NCI-H524 treated with DMSO at 0.1 percent for 48 hours (cell line): ENCODE measurements at regions not wholly inside any gene's neighbourhood (a gene's known extent, or its start where the extent isn't known, plus 50 kb on each side); places are given as distances from the start of the nearest gene placed in this dataset.

Experiments used
- DNase-seq: peaks from one replicate; lab custom pipeline; 2025; lab: John Stamatoyannopoulos, UW

- no peak for DNase-seq
Measured at GRCh38 chr1:93744299-93744988, 62.8 kb upstream of the BCAR3 start.

- DNase-seq = no peak
Measured at GRCh38 chr1:93743465-93743864, 61.8 kb upstream of the BCAR3 start.

GRCh38 chr1:93740601-93741031 lies 59.0 kb upstream of the BCAR3 start:
- DNase-seq = peak; percentile 16

GRCh38 chr1:93740157-93740556 lies 58.5 kb upstream of the BCAR3 start:
- DNase-seq = no peak

GRCh38 chr1:93739472-93739871 lies 57.8 kb upstream of the BCAR3 start:
- DNase-seq = no peak

GRCh38 chr1:93738926-93739325 lies 57.3 kb upstream of the BCAR3 start:
- DNase-seq = peak; percentile 5

GRCh38 chr1:93738075-93738622 lies 56.5 kb upstream of the BCAR3 start:
- no peak for DNase-seq

- DNase-seq = no peak
Measured at GRCh38 chr1:93735722-93736121, 54.1 kb upstream of the BCAR3 start.

GRCh38 chr1:93734999-93735398 lies 53.4 kb upstream of the BCAR3 start:
- no peak for DNase-seq

- no peak for DNase-seq
Measured at GRCh38 chr1:93733340-93733739, 51.7 kb upstream of the BCAR3 start.

GRCh38 chr1:93732514-93732913 lies 50.9 kb upstream of the BCAR3 start:
- no peak for DNase-seq
